Testis (tissue), 2 donors: ENCODE measurements at regions not wholly inside any gene's neighbourhood (a gene's known extent, or its start where the extent isn't known, plus 50 kb on each side); places are given as distances from the start of the nearest gene placed in this dataset.

Source experiments
- CTCF ChIP-seq, 3 experiments: fragments of 450-650 bp in 2 of 3; fragments of 200-600 bp in 1 of 3; sonication (generic) in 1 of 3; IDR thresholded peaks; one replicate each; pipeline ENCODE4 v1.5.1; 2016 to 2019; ENCODE audit warnings: antibody characterized with exemption in 3 of 3, mild to moderate bottlenecking in 2 of 3, moderate library complexity in 1 of 3
- POLR2A ChIP-seq: fragments of 450-650 bp; IDR thresholded peaks from one replicate; pipeline ENCODE4 v1.6.1; 2017; ENCODE audit warnings: antibody characterized with exemption, mild to moderate bottlenecking, moderate library complexity

- TF ChIP-seq CTCF (IDR thresholded peaks at IDR 0.05) (no peak), POLR2A (no peak)
Measured at GRCh38 chr1:60994369-60994768, 88.0 kb upstream of the NFIA start.
